Endothelial cell (in vitro differentiated cells): ENCODE measurements at regions not wholly inside any gene's neighbourhood (a gene's known extent, or its start where the extent isn't known, plus 50 kb on each side); places are given as distances from the start of the nearest gene placed in this dataset.

ENCODE experiments used
- DNase-seq: peaks from one replicate; pipeline ENCODE4 v3.0.0; 2021; ENCODE audit warnings: low spot score
- H3K27ac Mint-ChIP-seq: one replicate; pipeline ENCODE4 v1.8.0; 2021; ENCODE audit warnings: mixed read lengths, inconsistent platforms; ENCODE audit not compliant: unreplicated experiment
- H3K27me3 Mint-ChIP-seq: one replicate; pipeline ENCODE4 v1.8.0; 2021; ENCODE audit warnings: mild to moderate bottlenecking, moderate library complexity, mixed read lengths, inconsistent platforms; ENCODE audit not compliant: unreplicated experiment
- H3K36me3 Mint-ChIP-seq: one replicate; pipeline ENCODE4 v1.8.0; 2021; ENCODE audit warnings: mild to moderate bottlenecking, low read depth, mixed read lengths, inconsistent platforms; ENCODE audit not compliant: unreplicated experiment
- H3K4me1 Mint-ChIP-seq: one replicate; pipeline ENCODE4 v1.8.0; 2021; ENCODE audit warnings: mild to moderate bottlenecking, mixed read lengths, inconsistent platforms; ENCODE audit not compliant: unreplicated experiment
- H3K4me3 Mint-ChIP-seq: one replicate; pipeline ENCODE4 v1.8.0; 2021; ENCODE audit warnings: mild to moderate bottlenecking, mixed read lengths, inconsistent platforms; ENCODE audit not compliant: unreplicated experiment
- H3K9me3 Mint-ChIP-seq: one replicate; pipeline ENCODE4 v1.8.0; 2021; ENCODE audit warnings: mixed read lengths, inconsistent platforms; ENCODE audit not compliant: unreplicated experiment
- TF ChIP-seq, protein P1 (sequence below): fragments of 200-600 bp; sonication (generic); IDR thresholded peaks from one replicate; pipeline ENCODE4 v1.5.0; 2021; ENCODE audit warnings: antibody characterized with exemption; ENCODE audit not compliant: unreplicated experiment

DNA sequence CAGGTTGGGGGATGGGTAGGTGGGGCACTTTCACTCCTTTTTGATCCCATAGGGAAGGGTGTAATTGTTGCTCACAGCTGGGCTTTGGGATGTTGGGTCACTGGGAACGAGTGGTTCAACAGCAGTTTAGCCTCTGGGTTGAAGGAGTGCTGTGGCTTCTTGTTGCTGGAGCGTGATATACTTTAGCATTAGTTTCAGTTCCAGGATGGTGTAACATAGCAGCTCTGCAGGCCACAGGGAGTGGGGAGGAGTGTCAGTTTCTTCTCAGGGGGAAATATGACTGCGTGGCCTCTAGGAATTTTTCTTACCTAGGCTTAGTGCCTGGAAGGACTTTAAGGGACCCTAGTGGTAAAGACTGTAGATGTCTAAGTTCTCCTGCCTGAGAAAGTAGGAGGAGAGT is 1105.3 kb upstream of the TMPRSS15 start:
- TF ChIP-seq, protein P1, sequence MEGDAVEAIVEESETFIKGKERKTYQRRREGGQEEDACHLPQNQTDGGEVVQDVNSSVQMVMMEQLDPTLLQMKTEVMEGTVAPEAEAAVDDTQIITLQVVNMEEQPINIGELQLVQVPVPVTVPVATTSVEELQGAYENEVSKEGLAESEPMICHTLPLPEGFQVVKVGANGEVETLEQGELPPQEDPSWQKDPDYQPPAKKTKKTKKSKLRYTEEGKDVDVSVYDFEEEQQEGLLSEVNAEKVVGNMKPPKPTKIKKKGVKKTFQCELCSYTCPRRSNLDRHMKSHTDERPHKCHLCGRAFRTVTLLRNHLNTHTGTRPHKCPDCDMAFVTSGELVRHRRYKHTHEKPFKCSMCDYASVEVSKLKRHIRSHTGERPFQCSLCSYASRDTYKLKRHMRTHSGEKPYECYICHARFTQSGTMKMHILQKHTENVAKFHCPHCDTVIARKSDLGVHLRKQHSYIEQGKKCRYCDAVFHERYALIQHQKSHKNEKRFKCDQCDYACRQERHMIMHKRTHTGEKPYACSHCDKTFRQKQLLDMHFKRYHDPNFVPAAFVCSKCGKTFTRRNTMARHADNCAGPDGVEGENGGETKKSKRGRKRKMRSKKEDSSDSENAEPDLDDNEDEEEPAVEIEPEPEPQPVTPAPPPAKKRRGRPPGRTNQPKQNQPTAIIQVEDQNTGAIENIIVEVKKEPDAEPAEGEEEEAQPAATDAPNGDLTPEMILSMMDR, result no peak
- H3K9me3 Mint-ChIP-seq, result no peaks in the 10 kb centered on the region
- DNase-seq, result no peak
- no peaks in the 10 kb centered on the region for H3K4me1 Mint-ChIP-seq
- no peak overlapping the region for H3K4me3 Mint-ChIP-seq
- H3K36me3 Mint-ChIP-seq, result no peaks in the 10 kb centered on the region
- H3K27ac Mint-ChIP-seq, result no peak overlapping the region
- peaks cover 4% of the 10 kb centered on the region for H3K27me3 Mint-ChIP-seq

DNA sequence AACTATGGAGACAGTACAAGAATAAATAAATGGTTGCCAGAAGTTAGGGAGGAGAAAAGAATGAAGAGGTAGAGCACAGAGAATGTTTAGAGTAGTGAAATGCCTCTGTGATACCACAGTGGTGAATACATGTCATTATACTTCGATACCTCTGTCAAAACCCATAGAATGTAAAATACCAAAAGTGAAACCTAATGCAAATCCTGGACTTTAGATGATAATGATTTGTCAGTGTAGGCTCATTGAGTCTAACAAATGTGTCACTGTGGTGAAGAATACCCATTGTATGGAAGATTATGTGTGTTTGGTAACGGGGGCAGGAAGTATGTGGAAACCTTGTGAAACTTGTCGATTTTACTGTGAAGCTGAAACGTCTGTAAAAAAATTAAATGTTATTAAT is 1106.5 kb upstream of the TMPRSS15 start:
- no peak for DNase-seq
- H3K4me3 Mint-ChIP-seq, result no peak overlapping the region
- peaks cover 6% of the 10 kb centered on the region for H3K27me3 Mint-ChIP-seq
- H3K9me3 Mint-ChIP-seq, result no peaks in the 10 kb centered on the region
- TF ChIP-seq, protein P1, result no peak
- H3K4me1 Mint-ChIP-seq, result no peaks in the 10 kb centered on the region
- no peaks in the 10 kb centered on the region for H3K36me3 Mint-ChIP-seq
- H3K27ac Mint-ChIP-seq, result no peak overlapping the region

DNA sequence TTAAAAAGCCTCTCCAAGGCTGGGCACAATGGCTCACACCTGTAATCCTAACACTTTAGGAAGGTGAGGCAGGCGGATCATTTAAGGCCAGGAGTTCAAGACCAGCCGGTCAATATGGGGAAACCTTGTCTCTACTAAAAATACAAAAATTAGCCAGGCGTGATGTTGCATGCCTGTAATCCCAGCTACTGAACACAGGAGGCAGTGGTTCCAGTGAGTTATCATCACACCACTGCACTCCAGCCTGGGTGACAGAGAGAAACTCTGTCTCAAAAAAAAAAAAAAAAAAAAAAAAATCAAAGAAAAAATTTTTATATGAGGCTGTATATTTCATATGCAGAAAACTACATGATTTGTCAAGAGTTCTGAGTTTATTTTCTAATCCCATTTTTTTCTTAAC is 1107.1 kb upstream of the TMPRSS15 start:
- Mint-ChIP-seq H3K4me3 (no peak overlapping the region), H3K27me3 (peaks cover 6% of the 10 kb centered on the region), H3K9me3 (no peaks in the 10 kb centered on the region), H3K36me3 (no peaks in the 10 kb centered on the region), H3K4me1 (no peaks in the 10 kb centered on the region), H3K27ac (no peak overlapping the region)
- TF ChIP-seq, protein P1, result no peak
- DNase-seq, result no peak

DNA sequence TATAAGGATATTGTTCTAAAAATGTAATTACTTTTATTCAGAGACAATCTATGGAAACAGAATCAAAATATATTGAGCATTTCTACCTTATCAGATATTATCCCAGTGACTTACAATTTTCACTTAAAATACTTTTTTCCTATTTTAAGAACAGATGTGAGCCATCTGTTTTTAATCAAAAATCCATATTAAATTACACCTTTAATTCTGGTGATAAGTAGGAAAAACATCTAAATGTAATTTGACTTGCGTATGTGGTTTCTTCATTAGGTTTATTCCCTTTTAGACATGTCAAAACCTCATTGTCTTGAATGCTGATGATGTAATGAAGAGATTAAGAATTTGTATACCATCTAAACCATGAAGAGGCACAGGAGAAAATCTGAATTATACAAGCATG is 1118.8 kb upstream of the TMPRSS15 start:
- Mint-ChIP-seq H3K27ac (no peak overlapping the region), H3K4me1 (peaks cover 6% of the 10 kb centered on the region), H3K36me3 (peaks cover 4% of the 10 kb centered on the region), H3K27me3 (no peaks in the 10 kb centered on the region), H3K4me3 (no peak overlapping the region), H3K9me3 (no peaks in the 10 kb centered on the region)
- no peak for DNase-seq
- TF ChIP-seq, protein P1, result no peak

DNA sequence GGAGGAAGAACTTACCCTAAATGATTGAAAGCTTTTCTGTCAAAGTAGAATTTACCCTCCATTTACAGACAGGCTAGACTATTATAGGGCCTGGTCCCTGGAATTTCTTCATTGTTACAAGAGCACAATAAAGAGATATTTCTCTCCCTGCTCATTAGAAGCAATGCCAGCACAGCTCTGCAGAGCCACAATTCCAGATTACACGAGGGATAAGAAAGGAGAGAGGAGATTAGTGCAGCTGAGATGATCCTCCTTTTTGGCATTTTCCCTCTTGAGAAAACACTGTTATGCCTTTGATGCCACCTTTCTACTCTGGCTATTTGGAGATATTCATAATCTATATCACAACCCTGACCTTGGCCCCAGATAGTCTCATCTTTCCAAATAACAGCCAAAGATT is 1119.5 kb upstream of the TMPRSS15 start:
- Mint-ChIP-seq H3K4me1 (peaks cover 6% of the 10 kb centered on the region), H3K27me3 (no peaks in the 10 kb centered on the region), H3K4me3 (no peak overlapping the region), H3K27ac (no peak overlapping the region), H3K9me3 (no peaks in the 10 kb centered on the region), H3K36me3 (peaks cover 4% of the 10 kb centered on the region)
- no peak for DNase-seq
- TF ChIP-seq, protein P1, result no peak
